ENCODE measurements at regions not wholly inside any gene's neighbourhood (a gene's known extent, or its start where the extent isn't known, plus 50 kb on each side); places are given as distances from the start of the nearest gene placed in this dataset.

DNA sequence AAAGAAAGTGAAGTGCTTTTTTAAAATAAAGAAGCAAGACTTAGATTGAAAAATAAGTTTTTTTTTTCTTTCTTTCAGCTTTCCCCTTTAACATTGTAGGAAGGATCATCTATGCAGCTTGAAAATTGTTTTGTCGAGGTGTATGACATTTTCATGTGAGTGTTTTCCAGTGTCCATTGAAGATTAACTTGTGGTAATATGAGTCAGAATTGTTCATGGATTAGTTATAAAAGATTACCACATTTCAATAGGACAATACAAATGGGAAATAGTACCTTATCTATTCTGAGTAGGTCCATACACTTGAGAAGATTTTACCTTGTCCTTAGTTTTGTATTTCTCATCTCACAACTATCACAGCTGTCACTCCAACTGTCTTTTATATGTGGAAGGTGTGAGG, 1234.7 kb downstream of the NSUN3 start:
- Histone ChIP-seq H3K27ac (no peak overlapping the region), H3K27me3 (ENCODE audit: insufficient read depth in 3 of 3, low read length in 2 of 3) (no peaks in the 10 kb centered on the region), H3K4me1 (no peaks in the 10 kb centered on the region), H3K36me3 (ENCODE audit: insufficient read depth in 1 of 2, low read depth in 1 of 2) (no peaks in the 10 kb centered on the region), H3K9me3 (no peaks in the 10 kb centered on the region), H3K4me3 (no peak overlapping the region)
- intact Hi-C loops (cut with DNase I): no loop called here
- DNase-seq (no peak), ATAC-seq (no peak)
- 47 to 61% (median 56%) methylated on average over 1 of the region's 1 CpG for WGBS, 3 donors
- TF ChIP-seq, protein P1, sequence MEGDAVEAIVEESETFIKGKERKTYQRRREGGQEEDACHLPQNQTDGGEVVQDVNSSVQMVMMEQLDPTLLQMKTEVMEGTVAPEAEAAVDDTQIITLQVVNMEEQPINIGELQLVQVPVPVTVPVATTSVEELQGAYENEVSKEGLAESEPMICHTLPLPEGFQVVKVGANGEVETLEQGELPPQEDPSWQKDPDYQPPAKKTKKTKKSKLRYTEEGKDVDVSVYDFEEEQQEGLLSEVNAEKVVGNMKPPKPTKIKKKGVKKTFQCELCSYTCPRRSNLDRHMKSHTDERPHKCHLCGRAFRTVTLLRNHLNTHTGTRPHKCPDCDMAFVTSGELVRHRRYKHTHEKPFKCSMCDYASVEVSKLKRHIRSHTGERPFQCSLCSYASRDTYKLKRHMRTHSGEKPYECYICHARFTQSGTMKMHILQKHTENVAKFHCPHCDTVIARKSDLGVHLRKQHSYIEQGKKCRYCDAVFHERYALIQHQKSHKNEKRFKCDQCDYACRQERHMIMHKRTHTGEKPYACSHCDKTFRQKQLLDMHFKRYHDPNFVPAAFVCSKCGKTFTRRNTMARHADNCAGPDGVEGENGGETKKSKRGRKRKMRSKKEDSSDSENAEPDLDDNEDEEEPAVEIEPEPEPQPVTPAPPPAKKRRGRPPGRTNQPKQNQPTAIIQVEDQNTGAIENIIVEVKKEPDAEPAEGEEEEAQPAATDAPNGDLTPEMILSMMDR (IDR thresholded peaks at IDR 0.05): no peak

DNA sequence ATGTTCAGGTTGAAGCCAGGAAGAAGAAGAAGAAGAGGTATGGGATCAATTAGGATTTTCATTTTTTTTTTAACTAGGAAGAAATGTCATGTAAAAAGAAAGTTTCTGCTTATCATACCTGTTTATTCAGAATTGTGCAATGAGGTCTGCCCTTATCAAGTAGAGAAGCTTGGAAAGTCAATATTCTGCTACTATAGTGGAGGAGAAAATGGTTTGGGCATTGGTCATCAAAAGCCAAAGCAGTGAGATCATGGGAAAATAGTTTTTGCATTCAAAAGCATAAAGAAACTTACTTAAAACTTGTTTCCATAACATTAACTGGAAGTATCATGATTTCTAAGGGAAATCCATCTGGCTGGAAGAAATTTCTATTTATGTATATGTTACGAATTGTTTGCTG, 1239.2 kb downstream of the NSUN3 start:
- WGBS, 3 donors: 32 to 50% (median 39%) methylated on average over 1 of the region's 1 CpG
- TF ChIP-seq, protein P1 (IDR thresholded peaks at IDR 0.05): no peak

DNA sequence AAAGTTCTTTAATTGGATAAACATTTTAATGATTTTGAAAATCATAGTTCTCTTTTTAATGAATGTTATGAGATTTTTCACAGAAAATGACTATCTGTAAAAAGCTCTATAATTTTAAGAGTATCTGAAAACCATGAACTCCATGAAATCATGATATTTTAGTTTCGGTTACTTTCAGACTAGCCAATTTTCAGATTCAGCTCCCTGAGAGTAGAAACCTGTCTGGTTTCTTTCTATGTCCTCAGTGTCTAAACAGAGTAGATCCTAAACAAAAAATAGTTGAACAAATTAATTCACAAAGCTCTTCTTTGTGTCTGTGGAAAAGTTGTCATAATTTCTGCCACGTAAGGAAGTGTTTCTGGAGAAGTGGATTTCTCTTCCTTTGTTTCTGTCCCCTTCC, 1247.7 kb downstream of the NSUN3 start:
- no peaks in the 10 kb centered on the region for H3K9me3 ChIP-seq
- 66 to 79% (median 71%) methylated on average over 2 of the region's 2 CpGs for WGBS, 3 donors
- intact Hi-C loops (cut with DNase I): no loop called here
- ATAC-seq (no peak), DNase-seq (no peak)
- TF ChIP-seq, protein P1 (IDR thresholded peaks at IDR 0.05): no peak
- no peak overlapping the region for H3K4me3 ChIP-seq
- no peak overlapping the region for H3K27ac ChIP-seq
- H3K27me3 ChIP-seq (ENCODE audit: insufficient read depth in 3 of 3, low read length in 2 of 3): peaks cover 0 to 2% (median 0%) of the 10 kb centered on the region in 3 donors
- no peaks in the 10 kb centered on the region for H3K4me1 ChIP-seq
- H3K36me3 ChIP-seq (ENCODE audit: insufficient read depth in 1 of 2, low read depth in 1 of 2): no peaks in the 10 kb centered on the region

More for the DNA sequence above, 1239.2 kb downstream of the NSUN3 start:
- H3K36me3 ChIP-seq (ENCODE audit: insufficient read depth in 1 of 2, low read depth in 1 of 2): no peaks in the 10 kb centered on the region
- no peaks in the 10 kb centered on the region for H3K27me3 ChIP-seq (ENCODE audit: insufficient read depth in 3 of 3, low read length in 2 of 3)
- DNase-seq: no peak
- H3K27ac ChIP-seq: no peak overlapping the region
- no peak for ATAC-seq
- no peak overlapping the region for H3K4me3 ChIP-seq
- no peaks in the 10 kb centered on the region for H3K4me1 ChIP-seq
- H3K9me3 ChIP-seq: no peaks in the 10 kb centered on the region
- intact Hi-C loops (cut with DNase I): no loop called here

DNA sequence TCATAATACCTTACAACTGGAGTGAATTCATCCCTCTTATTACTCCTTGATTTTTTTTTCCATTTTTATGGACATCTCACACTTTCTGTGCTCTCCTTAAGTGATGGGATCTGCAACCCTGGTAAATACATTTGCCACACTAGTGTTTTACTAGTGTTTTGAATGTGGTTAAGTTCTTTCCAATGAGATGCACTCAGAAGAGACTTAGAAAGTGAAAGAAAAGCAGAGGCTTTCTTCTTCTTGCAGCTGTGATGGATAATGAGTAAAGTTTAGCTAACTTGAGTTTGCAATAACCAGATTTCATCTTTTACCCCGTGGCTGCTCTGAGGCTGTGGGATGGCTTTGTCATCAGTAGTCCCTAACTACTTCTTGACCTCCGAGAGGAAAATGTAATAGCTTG, 1248.4 kb downstream of the NSUN3 start:
- DNase-seq (no peak), ATAC-seq (no peak)
- intact Hi-C loops (cut with DNase I): no loop called here
- Histone ChIP-seq H3K36me3 (ENCODE audit: insufficient read depth in 1 of 2, low read depth in 1 of 2) (no peaks in the 10 kb centered on the region), H3K4me3 (no peak overlapping the region), H3K9me3 (no peaks in the 10 kb centered on the region), H3K4me1 (no peaks in the 10 kb centered on the region), H3K27me3 (ENCODE audit: insufficient read depth in 3 of 3, low read length in 2 of 3) (peaks cover 0 to 2% (median 0%) of the 10 kb centered on the region in 3 donors), H3K27ac (no peak overlapping the region)
- WGBS, 3 donors: 52 to 66% (median 66%) methylated on average over 2 of the region's 2 CpGs
- TF ChIP-seq, protein P1 (IDR thresholded peaks at IDR 0.05): no peak

DNA sequence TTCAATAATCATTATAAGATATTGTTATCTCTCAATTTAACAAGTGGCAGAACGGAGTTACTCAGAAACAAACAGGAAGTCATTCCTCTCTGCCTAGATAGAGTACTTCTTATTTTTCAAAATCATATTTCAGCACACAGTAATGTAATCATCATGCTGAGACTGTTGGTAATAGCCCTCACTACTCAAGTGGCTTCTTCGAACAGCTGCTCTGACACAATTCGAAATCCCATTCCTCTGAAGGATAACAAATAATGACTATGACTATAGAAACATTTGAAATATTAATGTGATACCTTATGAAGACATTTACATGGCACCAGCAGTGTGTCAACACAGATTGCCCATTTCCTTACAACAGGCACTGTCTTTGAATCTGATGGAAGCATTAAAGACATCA, 1249.8 kb downstream of the NSUN3 start:
- H3K27ac ChIP-seq: no peak overlapping the region
- intact Hi-C loops (cut with DNase I): no loop called here

More for the DNA sequence above, 1249.8 kb downstream of the NSUN3 start:
- no peak for ATAC-seq
- DNase-seq: no peak
- H3K4me1 ChIP-seq: no peaks in the 10 kb centered on the region
- no peaks in the 10 kb centered on the region for H3K9me3 ChIP-seq
- H3K36me3 ChIP-seq (ENCODE audit: insufficient read depth in 1 of 2, low read depth in 1 of 2): no peaks in the 10 kb centered on the region
- 45 to 50% (median 49%) methylated on average over 3 of the region's 3 CpGs for WGBS, 3 donors
- H3K4me3 ChIP-seq: no peak overlapping the region
- peaks cover 0 to 2% (median 0%) of the 10 kb centered on the region in 3 donors for H3K27me3 ChIP-seq (ENCODE audit: insufficient read depth in 3 of 3, low read length in 2 of 3)
- TF ChIP-seq, protein P1 (IDR thresholded peaks at IDR 0.05): no peak
